Upper lobe of left lung (tissue), 4 donors: ENCODE measurements at regions not wholly inside any gene's neighbourhood (a gene's known extent, or its start where the extent isn't known, plus 50 kb on each side); places are given as distances from the start of the nearest gene placed in this dataset.

ENCODE experiments used
- EP300 ChIP-seq, 4 donors: sonication (generic); formaldehyde crosslinking; IDR thresholded peaks; one replicate each; pipeline ENCODE4 v1.5.1; 2017; ENCODE audit warnings: antibody characterized with exemption in 4 of 4, control low read depth in 2 of 4
- POLR2A ChIP-seq, 4 donors: fragments of 450-650 bp; IDR thresholded peaks; one replicate each; pipeline ENCODE4 v1.5.1; 2016 to 2017; ENCODE audit warnings: antibody characterized with exemption in 4 of 4, mild to moderate bottlenecking in 2 of 4
- POLR2AphosphoS5 ChIP-seq, 2 donors: sonication (generic); formaldehyde crosslinking; IDR thresholded peaks; one replicate each; pipeline ENCODE4 v1.5.1; 2017; ENCODE audit warnings: antibody characterized with exemption in 2 of 2
- TF ChIP-seq, protein P1 (sequence below), 6 experiments: fragments of 450-650 bp in 4 of 6; fragments of 200-600 bp in 2 of 6; sonication (generic) in 2 of 6; IDR thresholded peaks; one replicate each; pipeline ENCODE4 v1.5.1; 2016 to 2019; ENCODE audit warnings: antibody characterized with exemption in 6 of 6

DNA sequence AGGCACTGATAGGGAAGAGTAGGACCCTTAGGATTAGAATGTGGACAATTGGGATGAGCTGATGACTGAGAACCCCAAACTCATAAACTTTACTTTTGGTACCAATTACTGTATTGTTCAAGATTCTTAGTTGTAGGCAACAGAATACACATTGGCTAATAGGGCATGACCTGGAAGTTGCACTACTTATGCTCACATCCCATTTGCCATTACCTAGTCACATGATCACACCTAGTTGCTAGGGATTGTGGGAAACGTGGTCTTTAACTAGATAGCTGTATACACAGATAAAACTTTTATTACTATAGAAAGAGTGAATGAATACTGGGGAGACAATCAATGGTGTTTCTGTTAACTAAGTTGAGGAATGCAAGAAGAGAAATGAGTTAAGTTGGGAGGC is 113.4 kb upstream of the AKIRIN2 start:
- TF ChIP-seq POLR2A (IDR thresholded peaks at IDR 0.05) (no peak), EP300 (IDR thresholded peaks at IDR 0.05) (no peak), POLR2AphosphoS5 (IDR thresholded peaks at IDR 0.05) (no peak)
- TF ChIP-seq, protein P1, sequence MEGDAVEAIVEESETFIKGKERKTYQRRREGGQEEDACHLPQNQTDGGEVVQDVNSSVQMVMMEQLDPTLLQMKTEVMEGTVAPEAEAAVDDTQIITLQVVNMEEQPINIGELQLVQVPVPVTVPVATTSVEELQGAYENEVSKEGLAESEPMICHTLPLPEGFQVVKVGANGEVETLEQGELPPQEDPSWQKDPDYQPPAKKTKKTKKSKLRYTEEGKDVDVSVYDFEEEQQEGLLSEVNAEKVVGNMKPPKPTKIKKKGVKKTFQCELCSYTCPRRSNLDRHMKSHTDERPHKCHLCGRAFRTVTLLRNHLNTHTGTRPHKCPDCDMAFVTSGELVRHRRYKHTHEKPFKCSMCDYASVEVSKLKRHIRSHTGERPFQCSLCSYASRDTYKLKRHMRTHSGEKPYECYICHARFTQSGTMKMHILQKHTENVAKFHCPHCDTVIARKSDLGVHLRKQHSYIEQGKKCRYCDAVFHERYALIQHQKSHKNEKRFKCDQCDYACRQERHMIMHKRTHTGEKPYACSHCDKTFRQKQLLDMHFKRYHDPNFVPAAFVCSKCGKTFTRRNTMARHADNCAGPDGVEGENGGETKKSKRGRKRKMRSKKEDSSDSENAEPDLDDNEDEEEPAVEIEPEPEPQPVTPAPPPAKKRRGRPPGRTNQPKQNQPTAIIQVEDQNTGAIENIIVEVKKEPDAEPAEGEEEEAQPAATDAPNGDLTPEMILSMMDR (IDR thresholded peaks at IDR 0.05), result no peak
